ENCODE measurements at regions not wholly inside any gene's neighbourhood (a gene's known extent, or its start where the extent isn't known, plus 50 kb on each side); places are given as distances from the start of the nearest gene placed in this dataset.
"Not testable (repeated sequence)": the region's sequence is repeated elsewhere in the genome, so short reads cannot be mapped to it uniquely, and the experiment has no call there.

- DNase-seq (ENCODE audit: low read depth) = peak; percentile 7
Measured at GRCh38 chr1:185681034-185681633, 53.1 kb upstream of the HMCN1 start.

- DNase-seq (ENCODE audit: low read depth) = no peak
Measured at GRCh38 chr1:185680453-185680852, 53.7 kb upstream of the HMCN1 start.

- DNase-seq (ENCODE audit: low read depth) = no peak
Measured at GRCh38 chr1:185679220-185679619, 55.0 kb upstream of the HMCN1 start.

GRCh38 chr1:185676969-185677368 is 57.2 kb upstream of the HMCN1 start:
- no peak for DNase-seq (ENCODE audit: low read depth)

GRCh38 chr1:185674201-185674600 is 60.0 kb upstream of the HMCN1 start:
- no peak for DNase-seq (ENCODE audit: low read depth)

- DNase-seq (ENCODE audit: low read depth) = no peak
Measured at GRCh38 chr1:185672719-185673360, 61.4 kb upstream of the HMCN1 start.

- no peak for DNase-seq (ENCODE audit: low read depth)
Measured at GRCh38 chr1:185670187-185670627, 64.0 kb upstream of the HMCN1 start.

GRCh38 chr1:185668013-185668412 is 66.2 kb upstream of the HMCN1 start:
- no peak for DNase-seq (ENCODE audit: low read depth)

GRCh38 chr1:185666582-185666981 is 67.6 kb upstream of the HMCN1 start:
- DNase-seq (ENCODE audit: low read depth) = no peak

- no peak for DNase-seq (ENCODE audit: low read depth)
Measured at GRCh38 chr1:185663771-185664296, 70.4 kb upstream of the HMCN1 start.

- DNase-seq (ENCODE audit: low read depth) = no peak
Measured at GRCh38 chr1:185663332-185663731, 70.9 kb upstream of the HMCN1 start.

- no peak for DNase-seq (ENCODE audit: low read depth)
Measured at GRCh38 chr1:185661971-185662370, 72.2 kb upstream of the HMCN1 start.

- DNase-seq (ENCODE audit: low read depth) = no peak
Measured at GRCh38 chr1:185656663-185657062, 77.5 kb upstream of the HMCN1 start.

- DNase-seq (ENCODE audit: low read depth) = no peak
Measured at GRCh38 chr1:185654952-185655314, 79.3 kb upstream of the HMCN1 start.

- no peak for DNase-seq (ENCODE audit: low read depth)
Measured at GRCh38 chr1:185654199-185654951, 79.8 kb upstream of the HMCN1 start.

- DNase-seq (ENCODE audit: low read depth) = no peak
Measured at GRCh38 chr1:185653615-185654014, 80.6 kb upstream of the HMCN1 start.

- DNase-seq (ENCODE audit: low read depth) = no peak
Measured at GRCh38 chr1:185652348-185652747, 81.8 kb upstream of the HMCN1 start.

GRCh38 chr1:185650602-185651230 is 83.5 kb upstream of the HMCN1 start:
- DNase-seq (ENCODE audit: low read depth) = no peak

- no peak for DNase-seq (ENCODE audit: low read depth)
Measured at GRCh38 chr1:185648858-185649589, 85.2 kb upstream of the HMCN1 start.

GRCh38 chr1:185647597-185648267 is 86.5 kb upstream of the HMCN1 start:
- not testable (repeated sequence) for DNase-seq (ENCODE audit: low read depth)

GRCh38 chr1:185646202-185646683 is 87.9 kb upstream of the HMCN1 start:
- peak; percentile 95 for DNase-seq (ENCODE audit: low read depth)

Measured in HS-27A (cell line).